Endothelial cell of umbilical vein (primary cell): ENCODE measurements at regions not wholly inside any gene's neighbourhood (a gene's known extent, or its start where the extent isn't known, plus 50 kb on each side); places are given as distances from the start of the nearest gene placed in this dataset.

Source experiments
- BruUV-seq: library from RNA; stranded (reverse); fragments of 400-500 nt; replicated peaks from 2 replicates; lab custom pipeline; 2021; lab: Mats Ljungman, UMichigan
- CTCF ChIA-PET: fragments of 300-600, 350-600 bp; sonication (Branson Sonifier 250); formaldehyde crosslinking; loops from one replicate; lab custom pipeline; 2021; ENCODE audit warnings: antibody characterized with exemption, inconsistent platforms; lab: Charles Lee
- POLR2A ChIA-PET: fragments of 300-600, 350-600 bp; sonication (Branson Sonifier 250); formaldehyde crosslinking; loops from one replicate; lab custom pipeline; 2021; ENCODE audit warnings: antibody characterized with exemption, inconsistent platforms; lab: Charles Lee
- DNase-seq: peaks from one replicate; pipeline ENCODE4 v3.0.0-alpha.2; 2011; ENCODE audit warnings: low read depth, low spot score
- FAIRE-seq: peaks from 2 replicates; lab custom pipeline; 2011; peaks lifted over from hg19 to GRCh38; lab: Jason Lieb, UNC
- H2AFZ ChIP-seq: 2 replicates; pipeline ENCODE4 v1.6.0; 2012; ENCODE audit warnings: low read depth, low read length, control low read depth, inconsistent platforms
- H3K27ac ChIP-seq: 2 replicates; pipeline ENCODE4 v1.5.1; 2011; ENCODE audit warnings: low read depth, mild to moderate bottlenecking, control low read depth, low read length, moderate library complexity; ENCODE audit not compliant: insufficient read depth
- H3K27me3 ChIP-seq, 2 experiments: 2 replicates each; pipeline versions ENCODE4 v1.6.0 to v1.6.1; 2011; ENCODE audit warnings: low read length in 2 of 2, mixed read lengths in 1 of 2; ENCODE audit not compliant: control insufficient read depth in 2 of 2, insufficient read depth in 2 of 2
- H3K36me3 ChIP-seq, 2 experiments: 2 replicates in 1 of 2; 3 replicates in 1 of 2; pipeline ENCODE4 v1.5.1; 2011; ENCODE audit warnings: low read length in 2 of 2, mild to moderate bottlenecking in 1 of 2, moderate library complexity in 1 of 2; ENCODE audit not compliant: control insufficient read depth in 2 of 2, insufficient read depth in 2 of 2; ENCODE audit errors: extremely low read depth in 1 of 2
- H3K4me1 ChIP-seq: 3 replicates; pipeline ENCODE4 v1.5.1; 2011; ENCODE audit warnings: mild to moderate bottlenecking, low read length; ENCODE audit not compliant: control insufficient read depth, insufficient read depth; ENCODE audit errors: extremely low read depth
- H3K4me2 ChIP-seq: 2 replicates; pipeline ENCODE4 v1.6.1; 2011; ENCODE audit warnings: low read length, control low read depth, mixed read lengths; ENCODE audit not compliant: insufficient read depth
- H3K4me3 ChIP-seq, 3 experiments: fragments of 200-600 bp in 1 of 3; sonication (generic), shearing (Covaris generic) in 1 of 3; replicated peaks in 1 of 3; 2 replicates each; pipeline ENCODE4 v1.5.1; 2011 to 2016; ENCODE audit warnings: control low read depth in 3 of 3, low read length in 3 of 3, mild to moderate bottlenecking in 2 of 3, inconsistent platforms in 1 of 3, low read depth in 1 of 3, moderate library complexity in 1 of 3; ENCODE audit not compliant: insufficient read depth in 1 of 3
- H3K79me2 ChIP-seq: 2 replicates; pipeline ENCODE4 v1.6.0; 2012; ENCODE audit warnings: low read length, inconsistent platforms; ENCODE audit not compliant: control insufficient read depth, insufficient read depth
- H3K9ac ChIP-seq: replicated peaks from 2 replicates; pipeline ENCODE3; 2011; ENCODE audit warnings: low read length, control low read depth; ENCODE audit not compliant: insufficient read depth; ENCODE audit errors: extremely low read depth
- H3K9me1 ChIP-seq: replicated peaks from 3 replicates; pipeline ENCODE4 v1.6.0; 2011; ENCODE audit warnings: mild to moderate bottlenecking, low read length; ENCODE audit not compliant: control insufficient read depth, insufficient read depth; ENCODE audit errors: extremely low read depth
- H3K9me3 ChIP-seq: replicated peaks from 2 replicates; pipeline ENCODE4 v1.5.1; 2012; ENCODE audit warnings: low read length, inconsistent platforms; ENCODE audit not compliant: control insufficient read depth, insufficient read depth
- H4K20me1 ChIP-seq: replicated peaks from 2 replicates; pipeline ENCODE3; 2011; ENCODE audit warnings: mild to moderate bottlenecking, low read length; ENCODE audit not compliant: control insufficient read depth, insufficient read depth; ENCODE audit errors: extremely low read depth
- EZH2 ChIP-seq: IDR thresholded peaks from 2 replicates; pipeline ENCODE4 v1.6.1; 2012; ENCODE audit warnings: borderline replicate concordance, low read depth, mild to moderate bottlenecking, moderate library complexity, low read length, inconsistent platforms; ENCODE audit not compliant: severe bottlenecking
- FOS ChIP-seq: IDR thresholded peaks from 2 replicates; pipeline ENCODE4 v1.6.1; 2011; ENCODE audit warnings: mild to moderate bottlenecking, low read length, moderate library complexity, borderline replicate concordance; ENCODE audit not compliant: insufficient read depth
- GATA2 ChIP-seq: IDR thresholded peaks from 2 replicates; pipeline ENCODE4 v1.7.0; 2011; ENCODE audit warnings: low read depth, mild to moderate bottlenecking, moderate library complexity, mixed read lengths, low read length; ENCODE audit not compliant: insufficient read length, insufficient read depth
- JUN ChIP-seq: IDR thresholded peaks from 2 replicates; pipeline ENCODE4 v1.6.1; 2011; ENCODE audit warnings: borderline replicate concordance, low read depth; ENCODE audit not compliant: insufficient read length, insufficient read depth
- MYC ChIP-seq: IDR thresholded peaks from one replicate; pipeline ENCODE4 v1.6.1; 2011; ENCODE audit warnings: mild to moderate bottlenecking, low read depth, low read length
- POLR2A ChIP-seq: IDR thresholded peaks from 2 replicates; pipeline ENCODE4 v1.6.1; 2012; ENCODE audit warnings: low read depth, mild to moderate bottlenecking, control low read depth, low read length
- POLR2AphosphoS5 ChIP-seq: IDR thresholded peaks from 2 replicates; pipeline ENCODE4 v1.6.1; 2012; ENCODE audit warnings: low read depth, mild to moderate bottlenecking, control low read depth, low read length, moderate library complexity; ENCODE audit not compliant: insufficient read depth
- dilution Hi-C: fragments of 300-500 bp; cut with MboI; formaldehyde crosslinking; loops from one replicate; pipeline ENCODE4 v1.15.0; 2019; ENCODE audit warnings: low sequenced_read_pairs; ENCODE audit not compliant: extremely low pct_ligation_motif_present
- intact Hi-C: fragments of 100-400 bp; cut with micrococcal nuclease; formaldehyde crosslinking; loops from one replicate; pipeline ENCODE4 v1.10.0; 2022
- TF ChIP-seq, protein P1 (sequence below), 2 donors: IDR thresholded peaks; 1 replicate in 1 of 2; 2 replicates in 1 of 2; pipeline ENCODE4 v1.5.1; 2011; ENCODE audit warnings: low read length in 2 of 2, mild to moderate bottlenecking in 2 of 2, moderate library complexity in 2 of 2, control low read depth in 1 of 2, inconsistent platforms in 1 of 2, low read depth in 1 of 2; ENCODE audit not compliant: insufficient read depth in 1 of 2; ENCODE audit errors: extremely low read depth in 1 of 2
- TF ChIP-seq, protein P2 (sequence below): IDR thresholded peaks from 2 replicates; pipeline ENCODE4 v1.6.1; 2011; ENCODE audit not compliant: insufficient read depth, insufficient read length

- ChIA-PET POLR2A (no interaction called here), CTCF (interaction anchor here (1.4 kb wide), 1 partner anchor 10 kb away, joined by 3 read pairs; no protein-coding TSS in a partner anchor)
- Histone ChIP-seq H3K27me3 (no peaks in the 10 kb centered on the region), H3K9ac (no peak overlapping the region), H2AFZ (no peak overlapping the region), H3K9me1 (no peaks in the 10 kb centered on the region), H3K9me3 (no peaks in the 10 kb centered on the region), H3K79me2 (no peaks in the 10 kb centered on the region), H3K27ac (no peak overlapping the region), H4K20me1 (no peaks in the 10 kb centered on the region), H3K4me3 (no peak overlapping the region), H3K36me3 (no peaks in the 10 kb centered on the region), H3K4me1 (no peaks in the 10 kb centered on the region), H3K4me2 (no peak overlapping the region)
- no TSS peak for BruUV-seq
- no peak for DNase-seq
- TF ChIP-seq MYC (no peak), POLR2AphosphoS5 (no peak), POLR2A (no peak), FOS (no peak), GATA2 (no peak)
- TF ChIP-seq, protein P1, sequence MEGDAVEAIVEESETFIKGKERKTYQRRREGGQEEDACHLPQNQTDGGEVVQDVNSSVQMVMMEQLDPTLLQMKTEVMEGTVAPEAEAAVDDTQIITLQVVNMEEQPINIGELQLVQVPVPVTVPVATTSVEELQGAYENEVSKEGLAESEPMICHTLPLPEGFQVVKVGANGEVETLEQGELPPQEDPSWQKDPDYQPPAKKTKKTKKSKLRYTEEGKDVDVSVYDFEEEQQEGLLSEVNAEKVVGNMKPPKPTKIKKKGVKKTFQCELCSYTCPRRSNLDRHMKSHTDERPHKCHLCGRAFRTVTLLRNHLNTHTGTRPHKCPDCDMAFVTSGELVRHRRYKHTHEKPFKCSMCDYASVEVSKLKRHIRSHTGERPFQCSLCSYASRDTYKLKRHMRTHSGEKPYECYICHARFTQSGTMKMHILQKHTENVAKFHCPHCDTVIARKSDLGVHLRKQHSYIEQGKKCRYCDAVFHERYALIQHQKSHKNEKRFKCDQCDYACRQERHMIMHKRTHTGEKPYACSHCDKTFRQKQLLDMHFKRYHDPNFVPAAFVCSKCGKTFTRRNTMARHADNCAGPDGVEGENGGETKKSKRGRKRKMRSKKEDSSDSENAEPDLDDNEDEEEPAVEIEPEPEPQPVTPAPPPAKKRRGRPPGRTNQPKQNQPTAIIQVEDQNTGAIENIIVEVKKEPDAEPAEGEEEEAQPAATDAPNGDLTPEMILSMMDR (IDR thresholded peaks at IDR 0.05; ENCODE audit: extremely low read depth in 1 of 2, insufficient read depth in 1 of 2, low read depth in 1 of 2, low read length in 2 of 2) = no peak
- no peak for FAIRE-seq
- dilution Hi-C loops = no loop called here
- intact Hi-C loops = no loop called here
These were observed 673.6 kb upstream of the CDH8 start for GRCh38 chr16:62709794-62710193.

- Histone ChIP-seq H3K79me2 (no peaks in the 10 kb centered on the region), H3K4me3 (no peak overlapping the region), H3K4me1 (no peaks in the 10 kb centered on the region), H3K27me3 (no peaks in the 10 kb centered on the region), H3K4me2 (no peak overlapping the region), H3K9ac (no peak overlapping the region), H4K20me1 (no peaks in the 10 kb centered on the region), H3K9me1 (no peaks in the 10 kb centered on the region), H2AFZ (no peak overlapping the region), H3K9me3 (peaks cover 3% of the 10 kb centered on the region), H3K36me3 (no peaks in the 10 kb centered on the region), H3K27ac (no peak overlapping the region)
- CTCF ChIA-PET = no interaction called here
- intact Hi-C loops = no loop called here
- no peak for FAIRE-seq
- POLR2A ChIA-PET = no interaction called here
- dilution Hi-C loops = no loop called here
- BruUV-seq = no TSS peak
- DNase-seq = no peak
- TF ChIP-seq, protein P1 (IDR thresholded peaks at IDR 0.05; ENCODE audit: extremely low read depth in 1 of 2, insufficient read depth in 1 of 2, low read depth in 1 of 2, low read length in 2 of 2) = no peak
- no peak for TF ChIP-seq GATA2
- no peak for TF ChIP-seq POLR2A
- TF ChIP-seq JUN = no peak
- TF ChIP-seq, protein P2, sequence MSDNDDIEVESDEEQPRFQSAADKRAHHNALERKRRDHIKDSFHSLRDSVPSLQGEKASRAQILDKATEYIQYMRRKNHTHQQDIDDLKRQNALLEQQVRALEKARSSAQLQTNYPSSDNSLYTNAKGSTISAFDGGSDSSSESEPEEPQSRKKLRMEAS = no peak
- TF ChIP-seq EZH2 = no peak
- TF ChIP-seq MYC = no peak
- TF ChIP-seq FOS = no peak
- TF ChIP-seq POLR2AphosphoS5 = no peak
These were observed 665.2 kb upstream of the CDH8 start for GRCh38 chr16:62701426-62701825.
